Left lung (tissue), 4 donors: ENCODE measurements at regions not wholly inside any gene's neighbourhood (a gene's known extent, or its start where the extent isn't known, plus 50 kb on each side); places are given as distances from the start of the nearest gene placed in this dataset.

Experiments used
- ATAC-seq: fragments of 200-7000 bp; cut with Tn5 transposase; one replicate; pipeline ENCODE4 v1.9.1; 2020; ENCODE audit warnings: moderate library complexity
- DNase-seq, 4 donors: peaks; one replicate each; pipeline ENCODE4 v3.0.0-alpha.2; 2013 to 2020
- H3K27ac ChIP-seq, 2 donors: fragments of 200-600 bp; sonication (generic) in 1 of 2; one replicate each; pipeline versions ENCODE4 v1.5.0 to v1.8.0; 2020 to 2021
- H3K27me3 ChIP-seq, 2 donors: fragments of 200-600 bp; sonication (generic) in 1 of 2; one replicate each; pipeline versions ENCODE4 v1.5.0 to v1.8.0; 2020 to 2021
- H3K36me3 ChIP-seq, 2 donors: fragments of 200-600 bp; sonication (generic) in 1 of 2; one replicate each; pipeline versions ENCODE4 v1.5.0 to v1.8.0; 2020 to 2021
- H3K4me1 ChIP-seq, 2 donors: fragments of 200-600 bp; one replicate each; pipeline ENCODE4 v1.8.0; 2021
- H3K4me3 ChIP-seq, 2 donors: fragments of 200-600 bp; sonication (generic) in 1 of 2; one replicate each; pipeline versions ENCODE4 v1.5.0 to v1.8.0; 2020 to 2021; ENCODE audit warnings: mild to moderate bottlenecking in 1 of 2
- H3K9me3 ChIP-seq, 2 donors: fragments of 200-600 bp; sonication (generic) in 1 of 2; one replicate each; pipeline versions ENCODE4 v1.5.0 to v1.8.0; 2020 to 2021
- CTCF ChIP-seq, 2 donors: fragments of 200-600 bp; sonication (generic) in 1 of 2; IDR thresholded peaks; one replicate each; pipeline versions ENCODE4 v1.5.0 to v1.8.0; 2021; ENCODE audit warnings: antibody characterized with exemption in 2 of 2
- intact Hi-C, 2 donors: fragments of 100-400 bp; cut with DNase I; formaldehyde crosslinking; loops; one replicate each; pipeline versions ENCODE4 v1.11.2 to v1.14.2; 2022
- donor health status: DM: no; HTN: yes; CAD: no.
- donor health status: DM: no; HTN: no; CAD: no.

- Histone ChIP-seq H3K27ac (no peak overlapping the region), H3K9me3 (peaks cover 0 to 2% of the 10 kb centered on the region in 2 donors), H3K4me3 (no peak overlapping the region), H3K36me3 (no peaks in the 10 kb centered on the region), H3K27me3 (no peaks in the 10 kb centered on the region), H3K4me1 (no peaks in the 10 kb centered on the region)
- no peak for TF ChIP-seq CTCF (IDR thresholded peaks at IDR 0.05)
- intact Hi-C loops, result no loop called here
- peak in 1 of 4 donors; percentile 32 for DNase-seq
- ATAC-seq, result no peak
Measured at GRCh38 chr3:153944084-153944483, 177.1 kb upstream of the ARHGEF26 start.

- no peaks in the 10 kb centered on the region for H3K27me3 ChIP-seq
- no peak overlapping the region for H3K27ac ChIP-seq
- no peak overlapping the region for H3K4me3 ChIP-seq
- no peak for TF ChIP-seq CTCF (IDR thresholded peaks at IDR 0.05)
- peaks cover 0 to 2% of the 10 kb centered on the region in 2 donors for H3K9me3 ChIP-seq
- no peaks in the 10 kb centered on the region for H3K36me3 ChIP-seq
- H3K4me1 ChIP-seq, result no peaks in the 10 kb centered on the region
- intact Hi-C loops, result no loop called here
- DNase-seq, result no peak
- no peak for ATAC-seq
Measured at GRCh38 chr3:153951276-153951675, 169.9 kb upstream of the ARHGEF26 start.

- intact Hi-C loops, result no loop called here
- TF ChIP-seq CTCF (IDR thresholded peaks at IDR 0.05), result no peak
- Histone ChIP-seq H3K27ac (no peak overlapping the region), H3K27me3 (no peaks in the 10 kb centered on the region), H3K4me1 (no peaks in the 10 kb centered on the region), H3K4me3 (no peak overlapping the region), H3K36me3 (no peaks in the 10 kb centered on the region), H3K9me3 (peaks cover 0 to 1% of the 10 kb centered on the region in 2 donors)
- ATAC-seq (no peak), DNase-seq (no peak)
Measured at GRCh38 chr3:153952091-153952490, 169.1 kb upstream of the ARHGEF26 start.

GRCh38 chr3:153956613-153957012, 164.6 kb upstream of the ARHGEF26 start:
- H3K4me1 ChIP-seq, result no peaks in the 10 kb centered on the region
- intact Hi-C loops, result no loop called here
- H3K4me3 ChIP-seq, result no peak overlapping the region
- ATAC-seq (no peak), DNase-seq (no peak)
- no peak for TF ChIP-seq CTCF (IDR thresholded peaks at IDR 0.05)
- H3K36me3 ChIP-seq, result no peaks in the 10 kb centered on the region
- no peaks in the 10 kb centered on the region for H3K9me3 ChIP-seq
- no peaks in the 10 kb centered on the region for H3K27me3 ChIP-seq
- no peak overlapping the region for H3K27ac ChIP-seq

GRCh38 chr3:153957421-153957820, 163.8 kb upstream of the ARHGEF26 start:
- Histone ChIP-seq H3K9me3 (no peaks in the 10 kb centered on the region), H3K27me3 (no peaks in the 10 kb centered on the region), H3K36me3 (no peaks in the 10 kb centered on the region), H3K27ac (no peak overlapping the region), H3K4me3 (no peak overlapping the region), H3K4me1 (no peaks in the 10 kb centered on the region)
- intact Hi-C loops, result no loop called here
- TF ChIP-seq CTCF (IDR thresholded peaks at IDR 0.05), result no peak
- ATAC-seq (no peak), DNase-seq (no peak)
